GDM1 (cell line): ENCODE measurements at regions not wholly inside any gene's neighbourhood (a gene's known extent, or its start where the extent isn't known, plus 50 kb on each side); places are given as distances from the start of the nearest gene placed in this dataset.
"Not testable (repeated sequence)": the region's sequence is repeated elsewhere in the genome, so short reads cannot be mapped to it uniquely, and the experiment has no call there.

Experiments used
- DNase-seq: peaks from one replicate; lab custom pipeline; 2025; lab: John Stamatoyannopoulos, UW

- DNase-seq, result no peak
Observed at GRCh38 chr20:12072221-12072953, 154.7 kb downstream of the BTBD3 start.

- DNase-seq, result no peak
Observed at GRCh38 chr20:12072954-12073264, 155.2 kb downstream of the BTBD3 start.

- no peak for DNase-seq
Observed at GRCh38 chr20:12074111-12074655, 156.5 kb downstream of the BTBD3 start.

- no peak for DNase-seq
Observed at GRCh38 chr20:12076200-12076599, 158.5 kb downstream of the BTBD3 start.

GRCh38 chr20:12077875-12078274 lies 160.2 kb downstream of the BTBD3 start:
- DNase-seq, result no peak

- DNase-seq, result no peak
Observed at GRCh38 chr20:12079490-12079889, 161.8 kb downstream of the BTBD3 start.

- DNase-seq, result no peak
Observed at GRCh38 chr20:12083269-12083668, 165.6 kb downstream of the BTBD3 start.

- DNase-seq, result no peak
Observed at GRCh38 chr20:12084482-12084881, 166.8 kb downstream of the BTBD3 start.

- DNase-seq, result no peak
Observed at GRCh38 chr20:12086359-12086758, 168.7 kb downstream of the BTBD3 start.

GRCh38 chr20:12090920-12091319 lies 173.2 kb downstream of the BTBD3 start:
- peak; percentile 25 for DNase-seq

- DNase-seq, result peak; percentile 4
Observed at GRCh38 chr20:12093057-12093796, 175.5 kb downstream of the BTBD3 start.

GRCh38 chr20:12093797-12094190 lies 176.1 kb downstream of the BTBD3 start:
- DNase-seq, result not testable (repeated sequence)

- no peak for DNase-seq
Observed at GRCh38 chr20:12095180-12095920, 177.7 kb downstream of the BTBD3 start.

GRCh38 chr20:12098421-12098820 lies 180.7 kb downstream of the BTBD3 start:
- no peak for DNase-seq

- DNase-seq, result no peak
Observed at GRCh38 chr20:12108846-12109245, 191.2 kb downstream of the BTBD3 start.

GRCh38 chr20:12110274-12110673 lies 192.6 kb downstream of the BTBD3 start:
- no peak for DNase-seq

GRCh38 chr20:12110711-12111110 lies 193.0 kb downstream of the BTBD3 start:
- no peak for DNase-seq

- no peak for DNase-seq
Observed at GRCh38 chr20:12111431-12112088, 193.9 kb downstream of the BTBD3 start.

GRCh38 chr20:12112089-12112474 lies 194.4 kb downstream of the BTBD3 start:
- no peak for DNase-seq

- DNase-seq, result no peak
Observed at GRCh38 chr20:12112665-12113064, 195.0 kb downstream of the BTBD3 start.

GRCh38 chr20:12113075-12113467 lies 195.4 kb downstream of the BTBD3 start:
- DNase-seq, result no peak
